ENCODE measurements at regions not wholly inside any gene's neighbourhood (a gene's known extent, or its start where the extent isn't known, plus 50 kb on each side); places are given as distances from the start of the nearest gene placed in this dataset.

- DNase-seq (ENCODE audit: low spot score) = no peak
These were observed 54.6 kb upstream of the TNP1 start for GRCh38 chr2:216914491-216914890.

- no peak for DNase-seq (ENCODE audit: low spot score)
These were observed 52.0 kb upstream of the TNP1 start for GRCh38 chr2:216911886-216912285.

- DNase-seq (ENCODE audit: low spot score) = no peak
These were observed 51.1 kb upstream of the TNP1 start for GRCh38 chr2:216911008-216911407.

GRCh38 chr2:216909541-216910210, 49.8 kb upstream of the TNP1 start:
- no peak for DNase-seq (ENCODE audit: low spot score)

Data from RKO (cell line).